ENCODE measurements at regions not wholly inside any gene's neighbourhood (a gene's known extent, or its start where the extent isn't known, plus 50 kb on each side); places are given as distances from the start of the nearest gene placed in this dataset.

GRCh38 chr3:63753995-63754394 is 65.1 kb upstream of the C3orf49 start:
- H3K4me3 ChIP-seq (replicated peaks in 1 of 2; ENCODE audit: low read depth in 2 of 2, low read length in 2 of 2): no peak overlapping the region
- TF ChIP-seq CTCF (IDR thresholded peaks at IDR 0.05; ENCODE audit: low read depth, low read length): no peak
- DNase-seq (ENCODE audit: low read depth in 2 of 2): no peak

GRCh38 chr3:63762180-63762579 is 56.9 kb upstream of the C3orf49 start:
- peak in 1 of 2 donors; percentile 3 for DNase-seq (ENCODE audit: low read depth in 2 of 2)
- TF ChIP-seq CTCF (IDR thresholded peaks at IDR 0.05; ENCODE audit: low read depth, low read length): no peak
- H3K4me3 ChIP-seq (replicated peaks in 1 of 2; ENCODE audit: low read depth in 2 of 2, low read length in 2 of 2): no peak overlapping the region

- no peak overlapping the region for H3K4me3 ChIP-seq (replicated peaks in 1 of 2; ENCODE audit: low read depth in 2 of 2, low read length in 2 of 2)
- DNase-seq (ENCODE audit: low read depth in 2 of 2): peak in 1 of 2 donors; percentile 9
- TF ChIP-seq CTCF (IDR thresholded peaks at IDR 0.05; ENCODE audit: low read depth, low read length): no peak
Measured at GRCh38 chr3:63762934-63763550, 56.1 kb upstream of the C3orf49 start.

GRCh38 chr3:63764511-63764910 is 54.6 kb upstream of the C3orf49 start:
- H3K4me3 ChIP-seq (replicated peaks in 1 of 2; ENCODE audit: low read depth in 2 of 2, low read length in 2 of 2): no peak overlapping the region
- DNase-seq (ENCODE audit: low read depth in 2 of 2): no peak
- TF ChIP-seq CTCF (IDR thresholded peaks at IDR 0.05; ENCODE audit: low read depth, low read length): no peak

GRCh38 chr3:63766261-63766660 is 52.8 kb upstream of the C3orf49 start:
- DNase-seq (ENCODE audit: low read depth in 2 of 2): no peak
- TF ChIP-seq CTCF (IDR thresholded peaks at IDR 0.05; ENCODE audit: low read depth, low read length): no peak
- H3K4me3 ChIP-seq (replicated peaks in 1 of 2; ENCODE audit: low read depth in 2 of 2, low read length in 2 of 2): no peak overlapping the region

GRCh38 chr3:63768386-63768785 is 50.7 kb upstream of the C3orf49 start:
- TF ChIP-seq CTCF (IDR thresholded peaks at IDR 0.05; ENCODE audit: low read depth, low read length): no peak

GRCh38 chr3:63768888-63769287 is 50.2 kb upstream of the C3orf49 start:
- TF ChIP-seq CTCF (IDR thresholded peaks at IDR 0.05; ENCODE audit: low read depth, low read length): no peak
- H3K4me3 ChIP-seq (replicated peaks in 1 of 2; ENCODE audit: low read depth in 2 of 2, low read length in 2 of 2): no peak overlapping the region
- no peak for DNase-seq (ENCODE audit: low read depth in 2 of 2)

More at GRCh38 chr3:63768386-63768785, 50.7 kb upstream of the C3orf49 start:
- no peak overlapping the region for H3K4me3 ChIP-seq (replicated peaks in 1 of 2; ENCODE audit: low read depth in 2 of 2, low read length in 2 of 2)
- no peak for DNase-seq (ENCODE audit: low read depth in 2 of 2)
